ENCODE measurements at regions not wholly inside any gene's neighbourhood (a gene's known extent, or its start where the extent isn't known, plus 50 kb on each side); places are given as distances from the start of the nearest gene placed in this dataset.

DNA sequence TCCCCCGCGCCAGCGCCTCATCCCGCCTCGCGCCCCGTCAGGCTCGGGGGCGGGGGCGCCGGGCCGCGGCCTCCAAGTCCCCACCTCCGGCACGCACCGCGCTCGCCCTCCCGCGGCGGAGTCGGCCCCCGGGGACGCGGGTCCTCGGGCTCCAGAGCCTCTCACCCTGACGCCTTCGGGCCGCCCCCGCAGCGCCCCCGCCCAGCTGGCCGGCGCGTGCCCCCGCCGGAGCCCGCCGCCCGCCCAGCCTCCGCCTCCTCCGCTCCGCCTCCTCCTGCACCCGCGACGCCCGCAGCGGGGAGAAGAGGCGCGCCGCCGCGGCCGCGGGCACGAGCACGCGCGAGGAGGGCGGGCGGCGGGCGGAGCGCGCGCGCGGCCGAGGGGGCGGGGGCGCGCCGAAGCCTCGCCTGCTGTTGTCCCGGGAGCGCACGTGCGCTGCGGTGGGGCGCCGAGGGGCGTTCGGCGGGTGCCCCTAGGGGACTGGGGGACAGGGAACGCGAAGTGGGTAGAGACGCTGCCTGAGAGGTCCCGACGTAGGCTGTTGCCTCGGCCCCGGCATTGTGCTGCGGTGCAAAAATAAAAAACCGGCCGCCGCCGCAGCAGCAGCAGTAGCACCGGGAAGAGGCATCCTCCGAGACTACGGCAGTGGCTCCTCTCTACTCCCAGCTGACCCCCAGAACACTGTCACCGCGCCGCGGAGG, 87.4 kb upstream of the ARHGAP32 start:
- TF ChIP-seq, protein P1, sequence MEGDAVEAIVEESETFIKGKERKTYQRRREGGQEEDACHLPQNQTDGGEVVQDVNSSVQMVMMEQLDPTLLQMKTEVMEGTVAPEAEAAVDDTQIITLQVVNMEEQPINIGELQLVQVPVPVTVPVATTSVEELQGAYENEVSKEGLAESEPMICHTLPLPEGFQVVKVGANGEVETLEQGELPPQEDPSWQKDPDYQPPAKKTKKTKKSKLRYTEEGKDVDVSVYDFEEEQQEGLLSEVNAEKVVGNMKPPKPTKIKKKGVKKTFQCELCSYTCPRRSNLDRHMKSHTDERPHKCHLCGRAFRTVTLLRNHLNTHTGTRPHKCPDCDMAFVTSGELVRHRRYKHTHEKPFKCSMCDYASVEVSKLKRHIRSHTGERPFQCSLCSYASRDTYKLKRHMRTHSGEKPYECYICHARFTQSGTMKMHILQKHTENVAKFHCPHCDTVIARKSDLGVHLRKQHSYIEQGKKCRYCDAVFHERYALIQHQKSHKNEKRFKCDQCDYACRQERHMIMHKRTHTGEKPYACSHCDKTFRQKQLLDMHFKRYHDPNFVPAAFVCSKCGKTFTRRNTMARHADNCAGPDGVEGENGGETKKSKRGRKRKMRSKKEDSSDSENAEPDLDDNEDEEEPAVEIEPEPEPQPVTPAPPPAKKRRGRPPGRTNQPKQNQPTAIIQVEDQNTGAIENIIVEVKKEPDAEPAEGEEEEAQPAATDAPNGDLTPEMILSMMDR (optimal IDR thresholded peaks at IDR 0.05 in 1 of 3, IDR thresholded peaks at IDR 0.05 in 1 of 3, conservative IDR thresholded peaks at IDR 0.05 in 1 of 3; ENCODE audit: extremely low read depth in 1 of 3, insufficient read depth in 2 of 3, low read length in 3 of 3): peak in 1 of 3 experiments; percentile 41
- TF ChIP-seq EZH2 (IDR thresholded peaks at IDR 0.05; ENCODE audit: low read length): no peak
